ENCODE measurements at regions not wholly inside any gene's neighbourhood (a gene's known extent, or its start where the extent isn't known, plus 50 kb on each side); places are given as distances from the start of the nearest gene placed in this dataset.

GRCh38 chr2:12428786-12429185 lies 287.9 kb upstream of the TRIB2 start:
- Mint-ChIP-seq H3K27ac (ENCODE audit: unreplicated experiment) (peak overlapping the region; percentile 49), H3K36me3 (ENCODE audit: unreplicated experiment) (no peaks in the 10 kb centered on the region), H3K27me3 (ENCODE audit: unreplicated experiment) (no peaks in the 10 kb centered on the region), H3K4me1 (ENCODE audit: low read depth, unreplicated experiment) (peaks cover 16% of the 10 kb centered on the region), H3K9me3 (ENCODE audit: unreplicated experiment) (peaks cover 2% of the 10 kb centered on the region), H3K4me3 (ENCODE audit: unreplicated experiment) (no peak overlapping the region)
- TF ChIP-seq CTCF (IDR thresholded peaks at IDR 0.05; ENCODE audit: partially characterized antibody, unreplicated experiment): no peak
- DNase-seq: no peak

DNA sequence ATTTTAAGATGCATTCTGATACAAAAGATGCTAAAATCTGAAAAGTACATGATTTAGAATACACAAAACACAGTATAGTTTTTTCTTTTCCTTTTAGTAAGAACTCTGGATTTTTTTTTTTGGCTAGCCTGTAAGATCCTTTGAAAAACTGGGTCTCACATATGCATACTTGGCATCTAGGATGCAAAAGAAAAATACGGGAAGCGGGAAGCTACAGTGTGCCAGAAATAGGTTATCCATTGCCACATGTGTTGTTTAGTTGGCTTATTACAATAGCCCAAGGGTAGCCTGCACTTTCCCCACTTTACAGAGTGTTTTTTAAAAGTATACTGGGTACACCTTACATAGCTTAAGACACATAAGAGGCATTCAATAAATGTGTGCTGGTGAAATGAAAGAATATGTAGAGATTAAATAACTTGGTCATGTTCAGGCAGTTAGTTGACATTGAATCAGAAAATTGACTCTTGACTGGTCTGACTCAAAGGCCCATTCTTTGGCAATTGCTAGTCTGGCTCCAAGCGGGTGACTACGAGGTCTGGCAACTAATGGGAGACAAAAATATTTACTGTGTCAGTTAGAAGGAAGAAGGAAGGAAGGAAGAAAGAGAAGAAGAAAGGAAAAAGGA lies 286.8 kb upstream of the TRIB2 start:
- no peak overlapping the region for H3K4me3 Mint-ChIP-seq (ENCODE audit: unreplicated experiment)
- no peaks in the 10 kb centered on the region for H3K36me3 Mint-ChIP-seq (ENCODE audit: unreplicated experiment)
- no peak overlapping the region for H3K27ac Mint-ChIP-seq (ENCODE audit: unreplicated experiment)
- no peaks in the 10 kb centered on the region for H3K27me3 Mint-ChIP-seq (ENCODE audit: unreplicated experiment)
- peaks cover 16% of the 10 kb centered on the region for H3K4me1 Mint-ChIP-seq (ENCODE audit: low read depth, unreplicated experiment)
- no peak for DNase-seq
- TF ChIP-seq CTCF (IDR thresholded peaks at IDR 0.05; ENCODE audit: partially characterized antibody, unreplicated experiment): no peak
- H3K9me3 Mint-ChIP-seq (ENCODE audit: unreplicated experiment): peaks cover 2% of the 10 kb centered on the region

DNA sequence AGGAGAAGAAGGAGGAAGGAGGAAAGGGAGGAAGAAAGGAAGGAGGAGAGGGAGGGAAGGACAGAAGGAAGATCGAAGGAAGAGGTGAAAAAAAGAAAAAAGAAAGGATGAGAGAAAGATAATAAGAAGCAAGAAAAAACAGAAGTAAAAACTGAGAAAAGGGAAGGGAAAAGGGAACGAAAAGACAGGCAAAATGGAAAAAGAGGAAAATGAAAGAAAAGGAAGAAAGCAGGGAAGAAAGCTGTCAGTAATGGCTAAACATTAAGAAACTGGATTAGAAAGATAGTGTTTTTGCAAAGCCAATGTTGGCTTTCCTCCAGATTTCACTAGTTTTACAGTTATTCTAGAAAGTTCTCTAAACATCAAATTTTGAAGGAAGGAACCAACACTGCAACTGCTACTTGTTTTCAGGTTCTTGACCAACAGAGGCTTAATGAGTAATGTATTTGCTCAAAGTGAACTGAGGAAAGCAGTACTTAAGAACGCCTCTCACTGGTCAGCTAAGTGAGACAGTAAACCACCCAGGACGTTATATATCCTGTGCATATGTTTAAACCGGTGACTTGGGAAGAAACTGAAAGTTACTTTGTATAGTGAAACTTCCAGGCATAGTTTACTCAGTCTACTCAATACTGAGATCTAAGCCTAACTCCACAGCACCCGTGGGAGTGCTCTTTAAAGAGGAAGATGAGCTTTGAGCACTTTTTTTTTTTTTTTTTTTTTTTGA lies 286.2 kb upstream of the TRIB2 start:
- Mint-ChIP-seq H3K4me1 (ENCODE audit: low read depth, unreplicated experiment) (peaks cover 16% of the 10 kb centered on the region), H3K27me3 (ENCODE audit: unreplicated experiment) (no peaks in the 10 kb centered on the region), H3K36me3 (ENCODE audit: unreplicated experiment) (no peaks in the 10 kb centered on the region), H3K9me3 (ENCODE audit: unreplicated experiment) (peaks cover 2% of the 10 kb centered on the region), H3K4me3 (ENCODE audit: unreplicated experiment) (no peak overlapping the region), H3K27ac (ENCODE audit: unreplicated experiment) (no peak overlapping the region)
- TF ChIP-seq CTCF (IDR thresholded peaks at IDR 0.05; ENCODE audit: partially characterized antibody, unreplicated experiment): no peak
- DNase-seq: no peak

GRCh38 chr2:12432985-12433625 lies 283.6 kb upstream of the TRIB2 start:
- DNase-seq: no peak
- H3K27me3 Mint-ChIP-seq (ENCODE audit: unreplicated experiment): no peaks in the 10 kb centered on the region
- no peak for TF ChIP-seq CTCF (IDR thresholded peaks at IDR 0.05; ENCODE audit: partially characterized antibody, unreplicated experiment)
- H3K4me1 Mint-ChIP-seq (ENCODE audit: low read depth, unreplicated experiment): peaks cover 14% of the 10 kb centered on the region
- no peak overlapping the region for H3K27ac Mint-ChIP-seq (ENCODE audit: unreplicated experiment)
- no peak overlapping the region for H3K4me3 Mint-ChIP-seq (ENCODE audit: unreplicated experiment)
- peaks cover 2% of the 10 kb centered on the region for H3K9me3 Mint-ChIP-seq (ENCODE audit: unreplicated experiment)
- no peaks in the 10 kb centered on the region for H3K36me3 Mint-ChIP-seq (ENCODE audit: unreplicated experiment)

- no peak for DNase-seq
- no peak overlapping the region for H3K27ac Mint-ChIP-seq (ENCODE audit: unreplicated experiment)
- no peak for TF ChIP-seq CTCF (IDR thresholded peaks at IDR 0.05; ENCODE audit: partially characterized antibody, unreplicated experiment)
- H3K27me3 Mint-ChIP-seq (ENCODE audit: unreplicated experiment): no peaks in the 10 kb centered on the region
- H3K4me1 Mint-ChIP-seq (ENCODE audit: low read depth, unreplicated experiment): peaks cover 9% of the 10 kb centered on the region
- no peak overlapping the region for H3K4me3 Mint-ChIP-seq (ENCODE audit: unreplicated experiment)
- peaks cover 2% of the 10 kb centered on the region for H3K9me3 Mint-ChIP-seq (ENCODE audit: unreplicated experiment)
- no peaks in the 10 kb centered on the region for H3K36me3 Mint-ChIP-seq (ENCODE audit: unreplicated experiment)
Measured at GRCh38 chr2:12433626-12433990, 283.1 kb upstream of the TRIB2 start.
